T-helper 2 cell treated with Interferon-gamma antibody and Interleukin-4, amounts not matched to agents 5 μg/mL and 100 μg/mL, for 36 hours (primary cell): ENCODE measurements at regions not wholly inside any gene's neighbourhood (a gene's known extent, or its start where the extent isn't known, plus 50 kb on each side); places are given as distances from the start of the nearest gene placed in this dataset.

Source experiments
- DNase-seq: peaks from one replicate; pipeline ENCODE4 v3.0.0; 2021; ENCODE audit warnings: low spot score
- H3K27ac Mint-ChIP-seq: one replicate; pipeline ENCODE4 v1.8.0; 2021; ENCODE audit warnings: mild to moderate bottlenecking, mixed read lengths
- H3K27me3 Mint-ChIP-seq: one replicate; pipeline ENCODE4 v1.8.0; 2021; ENCODE audit warnings: low read depth, mixed read lengths
- H3K36me3 Mint-ChIP-seq: one replicate; pipeline ENCODE4 v1.8.0; 2021; ENCODE audit warnings: low read depth, mixed read lengths
- H3K4me1 Mint-ChIP-seq: one replicate; pipeline ENCODE4 v1.8.0; 2021; ENCODE audit warnings: low read depth, mixed read lengths
- H3K4me3 Mint-ChIP-seq: one replicate; pipeline ENCODE4 v1.8.0; 2022; ENCODE audit warnings: mild to moderate bottlenecking, moderate library complexity, mixed read lengths
- H3K9me3 Mint-ChIP-seq: one replicate; pipeline ENCODE4 v1.8.0; 2021; ENCODE audit warnings: mixed read lengths

- Mint-ChIP-seq H3K9me3 (no peaks in the 10 kb centered on the region), H3K4me1 (no peaks in the 10 kb centered on the region), H3K4me3 (no peak overlapping the region), H3K27me3 (no peaks in the 10 kb centered on the region), H3K27ac (no peak overlapping the region), H3K36me3 (no peaks in the 10 kb centered on the region)
- DNase-seq = no peak
Measured at GRCh38 chr18:24586662-24587360, 126.4 kb downstream of the HRH4 start.

DNA sequence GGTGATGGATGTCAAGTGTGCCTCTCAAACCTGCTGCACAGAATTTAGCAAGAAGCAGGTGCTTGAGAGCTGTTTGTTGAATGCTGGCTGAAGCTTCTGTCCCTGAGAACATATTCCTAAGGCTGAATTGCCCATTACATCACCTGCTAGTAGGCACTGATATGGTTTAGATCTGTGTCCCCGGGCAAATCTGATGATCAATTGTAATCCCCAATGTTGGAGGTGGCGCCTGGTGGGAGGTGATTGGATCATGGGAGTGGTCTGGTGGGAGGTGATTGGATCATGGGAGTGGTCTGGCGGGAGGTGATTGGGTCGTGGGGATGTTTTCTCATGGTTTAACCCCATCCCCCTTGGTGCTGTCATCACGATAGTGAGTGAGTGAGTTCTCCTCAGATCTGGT is 128.0 kb downstream of the HRH4 start:
- Mint-ChIP-seq H3K27ac (no peak overlapping the region), H3K4me1 (no peaks in the 10 kb centered on the region), H3K9me3 (no peaks in the 10 kb centered on the region), H3K36me3 (no peaks in the 10 kb centered on the region), H3K4me3 (no peak overlapping the region), H3K27me3 (no peaks in the 10 kb centered on the region)
- no peak for DNase-seq

DNA sequence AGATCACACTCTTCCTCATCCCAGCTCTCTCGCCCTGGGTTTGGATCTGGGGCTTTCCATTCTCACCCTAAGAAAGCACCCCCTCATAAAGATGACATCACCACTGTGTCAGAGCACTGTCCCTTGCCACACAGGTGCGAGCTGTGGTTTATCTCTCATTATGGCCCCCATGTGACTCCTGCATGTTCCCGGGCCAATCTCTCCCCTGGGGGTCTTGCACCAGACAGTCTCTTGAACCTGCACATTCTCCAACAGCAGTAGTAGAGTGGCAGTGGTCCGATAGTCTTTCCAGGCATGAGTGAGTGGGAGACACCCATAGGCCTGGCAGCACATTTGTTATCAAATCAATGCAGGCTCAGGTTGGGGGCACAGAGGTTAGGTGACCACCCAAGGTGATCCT is 130.5 kb downstream of the HRH4 start:
- no peak for DNase-seq
- H3K9me3 Mint-ChIP-seq = no peaks in the 10 kb centered on the region
- H3K27ac Mint-ChIP-seq = no peak overlapping the region
- no peaks in the 10 kb centered on the region for H3K4me1 Mint-ChIP-seq
- no peak overlapping the region for H3K4me3 Mint-ChIP-seq
- H3K27me3 Mint-ChIP-seq = no peaks in the 10 kb centered on the region
- no peaks in the 10 kb centered on the region for H3K36me3 Mint-ChIP-seq

DNA sequence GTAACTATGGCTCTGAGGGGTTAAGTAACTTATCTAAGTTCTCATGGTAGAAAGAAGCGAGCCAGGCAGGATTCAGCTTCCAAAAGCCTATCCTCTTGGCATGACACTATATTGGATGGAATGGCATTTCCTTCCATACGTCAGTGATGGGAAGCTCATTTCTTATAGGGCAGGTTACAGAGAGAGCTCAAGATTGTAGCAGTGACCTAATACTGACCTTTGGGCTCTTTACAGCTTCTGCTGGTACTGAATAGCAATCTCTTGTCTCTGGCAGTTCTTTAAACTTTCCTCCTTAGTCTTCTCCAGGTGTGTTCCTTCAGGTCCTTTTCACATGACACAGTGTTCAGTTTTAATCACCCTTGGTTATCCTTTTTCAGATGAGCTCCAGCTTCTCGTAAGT is 133.0 kb downstream of the HRH4 start:
- no peak for DNase-seq
- Mint-ChIP-seq H3K36me3 (no peaks in the 10 kb centered on the region), H3K4me1 (no peaks in the 10 kb centered on the region), H3K27me3 (peaks cover 2% of the 10 kb centered on the region), H3K4me3 (no peak overlapping the region), H3K9me3 (no peaks in the 10 kb centered on the region), H3K27ac (no peak overlapping the region)

- no peak overlapping the region for H3K4me3 Mint-ChIP-seq
- peaks cover 2% of the 10 kb centered on the region for H3K27me3 Mint-ChIP-seq
- H3K9me3 Mint-ChIP-seq = no peaks in the 10 kb centered on the region
- no peaks in the 10 kb centered on the region for H3K36me3 Mint-ChIP-seq
- no peak for DNase-seq
- H3K4me1 Mint-ChIP-seq = no peaks in the 10 kb centered on the region
- no peak overlapping the region for H3K27ac Mint-ChIP-seq
Measured at GRCh38 chr18:24593886-24594285, 133.4 kb downstream of the HRH4 start.

GRCh38 chr18:24595561-24596031 is 135.2 kb downstream of the HRH4 start:
- DNase-seq = no peak
- no peaks in the 10 kb centered on the region for H3K9me3 Mint-ChIP-seq
- no peak overlapping the region for H3K4me3 Mint-ChIP-seq
- H3K27ac Mint-ChIP-seq = no peak overlapping the region
- H3K36me3 Mint-ChIP-seq = no peaks in the 10 kb centered on the region
- H3K27me3 Mint-ChIP-seq = peaks cover 5% of the 10 kb centered on the region
- H3K4me1 Mint-ChIP-seq = no peaks in the 10 kb centered on the region

- DNase-seq = no peak
- Mint-ChIP-seq H3K4me3 (no peak overlapping the region), H3K27me3 (peaks cover 13% of the 10 kb centered on the region), H3K27ac (no peak overlapping the region), H3K36me3 (no peaks in the 10 kb centered on the region), H3K9me3 (no peaks in the 10 kb centered on the region), H3K4me1 (no peaks in the 10 kb centered on the region)
Measured at GRCh38 chr18:24600076-24600654, 139.7 kb downstream of the HRH4 start.

GRCh38 chr18:24601585-24601984 is 141.1 kb downstream of the HRH4 start:
- Mint-ChIP-seq H3K4me3 (no peak overlapping the region), H3K4me1 (no peaks in the 10 kb centered on the region), H3K27me3 (peaks cover 16% of the 10 kb centered on the region), H3K9me3 (no peaks in the 10 kb centered on the region), H3K36me3 (no peaks in the 10 kb centered on the region), H3K27ac (no peak overlapping the region)
- no peak for DNase-seq

- Mint-ChIP-seq H3K36me3 (no peaks in the 10 kb centered on the region), H3K27ac (no peak overlapping the region), H3K9me3 (no peaks in the 10 kb centered on the region), H3K4me1 (no peaks in the 10 kb centered on the region), H3K27me3 (peaks cover 16% of the 10 kb centered on the region), H3K4me3 (no peak overlapping the region)
- DNase-seq = no peak
Measured at GRCh38 chr18:24602201-24602600, 141.8 kb downstream of the HRH4 start.

DNA sequence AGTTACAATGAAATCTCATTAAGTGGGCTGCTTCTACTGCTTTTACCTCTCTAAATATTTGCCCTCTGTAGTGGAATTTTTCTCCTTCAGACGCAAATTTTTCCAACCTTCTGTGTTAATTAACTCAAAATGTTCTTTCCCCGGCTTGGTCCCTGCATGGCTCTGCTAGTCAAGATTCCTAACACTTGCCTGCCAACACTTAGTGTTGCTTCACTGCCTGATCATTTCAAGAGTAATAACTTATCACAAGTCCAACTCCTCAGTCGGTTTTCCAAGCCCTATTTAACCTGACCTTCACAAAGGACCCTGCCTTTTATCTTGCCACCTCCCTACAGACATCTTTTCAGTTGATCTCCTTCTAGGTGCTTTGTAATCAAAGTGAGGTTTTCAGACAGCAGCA is 142.7 kb downstream of the HRH4 start:
- Mint-ChIP-seq H3K36me3 (no peaks in the 10 kb centered on the region), H3K4me3 (no peak overlapping the region), H3K27ac (no peak overlapping the region), H3K9me3 (no peaks in the 10 kb centered on the region), H3K27me3 (peaks cover 14% of the 10 kb centered on the region), H3K4me1 (no peaks in the 10 kb centered on the region)
- DNase-seq = no peak

DNA sequence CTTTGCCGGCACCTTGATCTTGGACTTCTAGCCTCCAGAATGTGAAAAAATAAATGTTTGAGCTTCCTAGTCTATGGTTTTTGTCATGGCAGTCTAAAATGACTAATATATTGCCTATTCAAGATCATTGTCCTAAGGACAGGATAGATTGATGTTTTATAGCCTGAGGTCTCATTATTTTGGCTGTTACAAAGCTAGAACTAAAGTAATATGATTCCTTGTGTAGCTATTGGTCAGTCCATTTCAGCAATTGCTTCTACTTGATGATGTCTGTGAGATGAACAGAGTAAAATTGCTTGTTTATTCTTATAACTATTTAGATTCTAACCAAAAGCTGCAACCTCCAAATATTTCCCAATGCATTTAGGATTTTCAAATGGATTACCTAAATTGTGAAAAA is 145.0 kb downstream of the HRH4 start:
- no peak overlapping the region for H3K27ac Mint-ChIP-seq

DNA sequence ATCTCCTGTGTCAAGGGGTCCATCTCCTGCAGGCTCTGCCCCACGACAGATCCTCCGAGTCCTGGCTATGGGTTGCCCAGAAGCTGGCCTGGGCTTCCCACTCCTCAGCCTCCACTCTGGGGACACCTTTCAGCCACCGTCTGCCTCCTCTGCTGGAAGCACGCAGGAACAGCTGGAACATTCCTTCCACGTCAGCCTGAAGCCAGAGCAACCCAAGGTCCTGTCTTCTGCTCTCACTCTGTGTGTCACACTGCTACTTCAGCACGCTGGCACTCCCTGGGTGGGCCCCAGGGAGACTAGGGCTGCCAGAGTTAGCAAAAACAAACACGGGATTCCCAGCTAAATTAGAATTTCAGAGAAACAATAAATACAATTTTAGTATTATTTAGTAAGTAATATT is 148.8 kb downstream of the HRH4 start:
- DNase-seq = no peak
- Mint-ChIP-seq H3K36me3 (no peaks in the 10 kb centered on the region), H3K4me1 (no peaks in the 10 kb centered on the region), H3K27ac (no peak overlapping the region), H3K9me3 (no peaks in the 10 kb centered on the region), H3K27me3 (peaks cover 3% of the 10 kb centered on the region), H3K4me3 (no peak overlapping the region)

More for the DNA sequence above, 145.0 kb downstream of the HRH4 start:
- Mint-ChIP-seq H3K9me3 (no peaks in the 10 kb centered on the region), H3K4me3 (no peak overlapping the region), H3K36me3 (no peaks in the 10 kb centered on the region), H3K4me1 (no peaks in the 10 kb centered on the region), H3K27me3 (peaks cover 11% of the 10 kb centered on the region)
- DNase-seq = no peak

- no peak overlapping the region for H3K4me3 Mint-ChIP-seq
- H3K4me1 Mint-ChIP-seq = no peaks in the 10 kb centered on the region
- no peak overlapping the region for H3K27ac Mint-ChIP-seq
- H3K27me3 Mint-ChIP-seq = no peaks in the 10 kb centered on the region
- no peaks in the 10 kb centered on the region for H3K36me3 Mint-ChIP-seq
- no peak for DNase-seq
- no peaks in the 10 kb centered on the region for H3K9me3 Mint-ChIP-seq
Measured at GRCh38 chr18:24611075-24611474, 150.6 kb downstream of the HRH4 start.

GRCh38 chr18:24613896-24614640 is 153.6 kb downstream of the HRH4 start:
- no peak overlapping the region for H3K27ac Mint-ChIP-seq
- no peaks in the 10 kb centered on the region for H3K27me3 Mint-ChIP-seq
- DNase-seq = no peak
- no peaks in the 10 kb centered on the region for H3K36me3 Mint-ChIP-seq
- H3K4me3 Mint-ChIP-seq = no peak overlapping the region
- no peaks in the 10 kb centered on the region for H3K9me3 Mint-ChIP-seq
- no peaks in the 10 kb centered on the region for H3K4me1 Mint-ChIP-seq
